Naive thymus-derived CD8-positive, alpha-beta T cell (primary cell): ENCODE measurements at regions not wholly inside any gene's neighbourhood (a gene's known extent, or its start where the extent isn't known, plus 50 kb on each side); places are given as distances from the start of the nearest gene placed in this dataset.

ENCODE experiments used
- ATAC-seq, 2 donors: fragments of 150-1000 bp; cut with Tn5 transposase in 1 of 2; sonication (Bioruptor Pico), chemical (Tn5 transposase) in 1 of 2; 1 replicate in 1 of 2; 2 replicates in 1 of 2; pipeline ENCODE4 v1.10.0; 2021; ENCODE audit warnings: mild to moderate bottlenecking in 2 of 2, moderate library complexity in 2 of 2
- POLR2A ChIA-PET: fragments of 350-600 bp; sonication (Branson Sonifier 250); formaldehyde crosslinking; loops from one replicate; lab custom pipeline; 2021; ENCODE audit warnings: antibody characterized with exemption; lab: Charles Lee
- DNase-seq, 10 donors: peaks; one replicate each; pipeline versions ENCODE4 v3.0.0 to v3.0.0-alpha.2; 2020 to 2022
- H3K27ac Mint-ChIP-seq, 10 donors: one replicate each; pipeline ENCODE4 v1.8.0; 2020 to 2022; ENCODE audit warnings: mild to moderate bottlenecking in 10 of 10, mixed read lengths in 10 of 10, moderate library complexity in 4 of 10, inconsistent platforms in 1 of 10
- H3K27me3 Mint-ChIP-seq, 5 donors: one replicate each; pipeline ENCODE4 v1.8.0; 2021 to 2022; ENCODE audit warnings: mixed read lengths in 5 of 5
- H3K36me3 Mint-ChIP-seq, 3 donors: one replicate each; pipeline ENCODE4 v1.8.0; 2020 to 2022; ENCODE audit warnings: mixed read lengths in 3 of 3, mild to moderate bottlenecking in 2 of 3, inconsistent platforms in 1 of 3
- H3K4me1 Mint-ChIP-seq, 4 donors: one replicate each; pipeline ENCODE4 v1.8.0; 2021 to 2022; ENCODE audit warnings: mixed read lengths in 4 of 4
- H3K4me3 Mint-ChIP-seq, 10 donors: one replicate each; pipeline ENCODE4 v1.8.0; 2020 to 2022; ENCODE audit warnings: mild to moderate bottlenecking in 10 of 10, mixed read lengths in 10 of 10, moderate library complexity in 6 of 10, inconsistent platforms in 1 of 10
- H3K9me3 Mint-ChIP-seq, 9 donors: one replicate each; pipeline ENCODE4 v1.8.0; 2020 to 2022; ENCODE audit warnings: mixed read lengths in 9 of 9, mild to moderate bottlenecking in 3 of 9, inconsistent platforms in 1 of 9, moderate library complexity in 1 of 9

DNA sequence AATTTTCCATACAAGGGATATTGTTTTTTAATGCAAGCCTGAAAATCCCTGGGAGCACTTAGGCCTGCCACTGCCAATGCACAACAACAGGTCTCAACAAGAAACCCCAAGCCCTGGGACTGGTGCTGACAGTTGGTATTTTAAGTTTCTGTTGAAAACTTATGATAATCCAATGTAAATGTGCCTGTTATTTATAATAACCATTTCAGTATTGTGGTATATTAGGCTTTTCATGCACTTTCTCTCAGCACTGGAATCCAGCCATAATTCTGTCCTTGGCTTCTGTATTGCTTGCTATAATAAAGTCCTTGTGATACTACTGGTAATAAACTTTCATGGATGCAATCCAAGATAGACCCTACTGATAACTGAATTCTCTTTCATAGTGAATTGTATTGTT is 218.9 kb downstream of the PCDH7 start:
- Mint-ChIP-seq H3K4me1 (no peaks in the 10 kb centered on the region), H3K27me3 (no peaks in the 10 kb centered on the region), H3K27ac (no peak overlapping the region), H3K36me3 (no peaks in the 10 kb centered on the region), H3K9me3 (peaks cover 0 to 7% (median 0%) of the 10 kb centered on the region in 9 donors), H3K4me3 (no peak overlapping the region)
- DNase-seq (no peak), ATAC-seq (no peak)
- POLR2A ChIA-PET: no interaction called here

DNA sequence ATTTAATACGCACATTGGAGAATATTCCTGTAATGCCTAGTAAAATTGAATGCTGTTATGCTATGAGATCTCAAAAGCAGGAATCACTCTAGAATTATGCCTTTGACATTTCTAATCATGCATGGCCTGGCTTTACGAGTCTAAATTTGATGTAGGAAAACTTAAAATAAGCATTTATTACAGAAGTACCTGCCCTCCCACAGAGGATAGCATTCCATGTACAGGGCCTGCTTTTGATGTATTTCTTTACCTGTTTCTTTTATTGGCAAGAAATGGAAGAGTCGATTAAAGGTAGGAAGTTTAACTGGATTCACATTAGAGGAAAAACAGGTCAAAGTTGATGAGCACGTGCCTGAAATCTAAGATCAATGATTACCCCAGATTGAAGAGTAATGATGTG is 219.5 kb downstream of the PCDH7 start:
- Mint-ChIP-seq H3K4me3 (no peak overlapping the region), H3K36me3 (no peaks in the 10 kb centered on the region), H3K27ac (no peak overlapping the region), H3K4me1 (no peaks in the 10 kb centered on the region), H3K27me3 (no peaks in the 10 kb centered on the region), H3K9me3 (peaks cover 0 to 9% (median 0%) of the 10 kb centered on the region in 9 donors)
- no peak for DNase-seq
- ATAC-seq: no peak
- POLR2A ChIA-PET: no interaction called here

DNA sequence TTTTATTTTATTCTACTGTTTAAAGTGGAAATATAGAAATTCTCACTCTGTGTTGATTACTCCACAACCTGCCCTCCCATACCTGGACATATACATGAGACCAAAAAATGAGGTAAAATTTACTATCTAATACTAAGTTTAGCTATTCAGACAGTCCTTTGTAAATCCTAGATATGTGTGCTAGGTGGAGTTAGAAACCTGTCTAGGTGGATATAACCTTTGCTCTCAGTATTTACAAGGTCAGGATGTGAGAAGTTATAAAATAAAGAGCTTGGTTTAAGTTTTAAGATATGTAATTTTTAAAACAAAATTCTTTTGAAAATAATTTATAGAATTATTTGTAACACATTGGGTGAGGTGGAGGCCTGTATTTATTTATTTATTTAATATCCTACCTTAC is 221.5 kb downstream of the PCDH7 start:
- Mint-ChIP-seq H3K9me3 (peaks cover 0 to 11% (median 0%) of the 10 kb centered on the region in 9 donors), H3K4me3 (no peak overlapping the region), H3K27me3 (no peaks in the 10 kb centered on the region), H3K27ac (no peak overlapping the region), H3K36me3 (no peaks in the 10 kb centered on the region), H3K4me1 (no peaks in the 10 kb centered on the region)
- no peak for DNase-seq
- POLR2A ChIA-PET: no interaction called here
- no peak for ATAC-seq

DNA sequence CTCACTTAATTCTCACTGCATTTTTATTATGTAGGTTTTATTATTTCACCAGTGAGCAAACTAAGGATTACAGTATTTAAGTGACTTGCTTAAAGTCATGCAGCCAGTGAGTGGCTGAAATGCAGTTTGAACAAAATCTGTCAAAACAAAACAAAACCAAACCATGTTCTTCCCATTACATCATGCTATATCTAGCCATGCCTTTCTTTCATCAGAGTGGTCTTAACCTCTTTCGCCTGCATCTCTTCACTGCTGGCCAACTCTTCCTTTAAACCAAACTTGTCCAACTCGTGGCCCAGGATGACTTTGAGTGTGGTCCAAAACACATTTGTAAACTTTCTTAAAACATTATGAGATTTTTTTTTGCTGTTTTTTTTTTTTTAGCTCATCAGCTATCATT is 223.2 kb downstream of the PCDH7 start:
- POLR2A ChIA-PET: no interaction called here
- H3K9me3 Mint-ChIP-seq: peaks cover 0 to 18% (median 4%) of the 10 kb centered on the region in 9 donors

DNA sequence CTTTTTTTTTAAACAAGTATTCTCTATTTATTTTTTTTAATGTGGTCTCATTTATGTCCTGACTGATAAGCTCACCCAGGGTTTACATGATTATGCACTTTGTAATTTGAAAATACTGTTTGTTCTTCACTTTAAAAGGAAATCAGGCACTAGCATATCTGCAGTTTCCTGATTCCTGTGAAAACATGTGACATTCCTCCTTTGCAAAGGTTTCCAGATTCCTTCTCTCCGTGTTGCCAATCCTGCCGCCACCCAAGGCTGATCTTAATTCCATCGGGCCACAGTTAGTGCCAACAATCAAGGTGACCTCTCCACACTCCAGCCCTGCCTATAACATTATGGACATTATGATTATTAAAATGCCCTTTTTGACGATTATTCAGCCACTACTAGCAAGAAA is 225.4 kb downstream of the PCDH7 start:
- POLR2A ChIA-PET: no interaction called here
- H3K27ac Mint-ChIP-seq: no peak overlapping the region
- no peaks in the 10 kb centered on the region for H3K4me1 Mint-ChIP-seq
- DNase-seq: no peak
- H3K9me3 Mint-ChIP-seq: peaks cover 0 to 18% (median 4%) of the 10 kb centered on the region in 9 donors
- H3K4me3 Mint-ChIP-seq: no peak overlapping the region
- peaks cover 0 to 1% (median 0%) of the 10 kb centered on the region in 5 donors for H3K27me3 Mint-ChIP-seq
- ATAC-seq: no peak
- H3K36me3 Mint-ChIP-seq: no peaks in the 10 kb centered on the region

More for the DNA sequence above, 223.2 kb downstream of the PCDH7 start:
- H3K27ac Mint-ChIP-seq: no peak overlapping the region
- DNase-seq (no peak), ATAC-seq (no peak)
- no peaks in the 10 kb centered on the region for H3K4me1 Mint-ChIP-seq
- H3K27me3 Mint-ChIP-seq: peaks cover 0 to 1% (median 0%) of the 10 kb centered on the region in 5 donors
- no peak overlapping the region for H3K4me3 Mint-ChIP-seq
- no peaks in the 10 kb centered on the region for H3K36me3 Mint-ChIP-seq

DNA sequence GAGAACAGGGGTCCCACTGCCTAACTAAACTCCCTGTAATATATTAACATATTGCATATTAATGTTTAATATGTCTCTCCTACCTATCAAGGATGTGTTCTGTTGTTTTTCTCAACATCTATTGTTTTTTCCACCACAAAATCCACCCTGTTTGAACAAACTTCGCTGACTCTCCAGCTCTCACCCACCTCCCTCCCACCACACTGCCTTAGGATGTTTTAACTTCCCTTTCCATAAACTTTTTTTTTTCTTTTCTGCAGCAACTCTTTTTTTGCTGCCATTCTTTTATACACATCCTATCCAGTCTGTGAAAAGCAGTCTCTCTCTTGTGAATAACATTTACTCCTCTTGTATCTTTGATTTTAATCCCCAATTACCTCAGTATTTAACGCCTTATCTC is 226.1 kb downstream of the PCDH7 start:
- no peak for ATAC-seq
- no peaks in the 10 kb centered on the region for H3K36me3 Mint-ChIP-seq
- H3K27me3 Mint-ChIP-seq: peaks cover 0 to 1% (median 0%) of the 10 kb centered on the region in 5 donors
- POLR2A ChIA-PET: no interaction called here
- no peak overlapping the region for H3K27ac Mint-ChIP-seq
- H3K9me3 Mint-ChIP-seq: peaks cover under 1 to 18% (median 4%) of the 10 kb centered on the region in 9 donors
- no peak overlapping the region for H3K4me3 Mint-ChIP-seq
- no peak for DNase-seq
- no peaks in the 10 kb centered on the region for H3K4me1 Mint-ChIP-seq

DNA sequence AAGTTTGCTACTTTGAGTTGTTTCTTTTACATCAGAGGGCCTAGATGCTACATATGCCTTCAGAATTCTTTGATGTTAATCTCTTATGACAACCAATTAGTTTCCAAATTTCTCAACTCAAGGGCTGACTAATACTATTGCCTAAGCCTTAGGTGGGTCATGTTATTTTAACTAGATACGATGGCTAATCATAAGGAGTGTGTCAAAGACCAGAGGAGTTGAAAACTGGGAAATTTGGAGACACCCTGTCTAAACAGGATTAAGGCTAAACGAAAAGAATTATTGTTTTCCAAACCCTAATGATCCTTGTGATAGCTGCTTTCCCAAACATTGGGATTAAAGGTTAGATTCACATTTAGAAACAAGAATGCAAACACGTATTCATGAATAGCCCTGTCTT is 228.5 kb downstream of the PCDH7 start:
- no peak for ATAC-seq
- H3K9me3 Mint-ChIP-seq: peaks cover 2 to 18% (median 6%) of the 10 kb centered on the region in 9 donors
- no peak overlapping the region for H3K27ac Mint-ChIP-seq
- H3K36me3 Mint-ChIP-seq: no peaks in the 10 kb centered on the region
- DNase-seq: no peak
- POLR2A ChIA-PET: no interaction called here
- H3K27me3 Mint-ChIP-seq: peaks cover 0 to 1% (median 0%) of the 10 kb centered on the region in 5 donors
- no peak overlapping the region for H3K4me3 Mint-ChIP-seq
- H3K4me1 Mint-ChIP-seq: no peaks in the 10 kb centered on the region

DNA sequence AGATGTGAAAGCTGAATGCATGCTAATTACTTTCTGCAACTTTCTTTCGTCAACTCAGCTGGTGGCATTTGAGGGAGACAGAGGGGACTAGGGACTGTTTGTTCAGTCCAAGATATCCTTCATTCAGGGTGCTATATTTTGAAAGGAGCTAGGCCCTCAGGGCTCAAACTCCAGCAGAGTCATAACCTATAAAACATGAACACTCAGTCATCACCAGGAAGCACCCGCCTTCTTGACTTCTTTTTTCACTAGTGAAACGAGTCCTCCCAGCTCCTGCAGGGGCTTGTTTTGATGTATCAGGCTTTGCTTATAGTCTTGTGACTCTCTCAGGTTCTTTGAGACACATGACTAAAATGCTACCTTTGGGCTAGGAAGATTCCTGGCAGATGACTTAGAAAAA is 230.6 kb downstream of the PCDH7 start:
- no peak for DNase-seq
- Mint-ChIP-seq H3K4me1 (no peaks in the 10 kb centered on the region), H3K27ac (no peak overlapping the region), H3K27me3 (peaks cover 0 to 1% (median 0%) of the 10 kb centered on the region in 5 donors), H3K36me3 (no peaks in the 10 kb centered on the region), H3K9me3 (peaks cover 0 to 18% (median 4%) of the 10 kb centered on the region in 9 donors), H3K4me3 (no peak overlapping the region)
- POLR2A ChIA-PET: no interaction called here
- no peak for ATAC-seq

DNA sequence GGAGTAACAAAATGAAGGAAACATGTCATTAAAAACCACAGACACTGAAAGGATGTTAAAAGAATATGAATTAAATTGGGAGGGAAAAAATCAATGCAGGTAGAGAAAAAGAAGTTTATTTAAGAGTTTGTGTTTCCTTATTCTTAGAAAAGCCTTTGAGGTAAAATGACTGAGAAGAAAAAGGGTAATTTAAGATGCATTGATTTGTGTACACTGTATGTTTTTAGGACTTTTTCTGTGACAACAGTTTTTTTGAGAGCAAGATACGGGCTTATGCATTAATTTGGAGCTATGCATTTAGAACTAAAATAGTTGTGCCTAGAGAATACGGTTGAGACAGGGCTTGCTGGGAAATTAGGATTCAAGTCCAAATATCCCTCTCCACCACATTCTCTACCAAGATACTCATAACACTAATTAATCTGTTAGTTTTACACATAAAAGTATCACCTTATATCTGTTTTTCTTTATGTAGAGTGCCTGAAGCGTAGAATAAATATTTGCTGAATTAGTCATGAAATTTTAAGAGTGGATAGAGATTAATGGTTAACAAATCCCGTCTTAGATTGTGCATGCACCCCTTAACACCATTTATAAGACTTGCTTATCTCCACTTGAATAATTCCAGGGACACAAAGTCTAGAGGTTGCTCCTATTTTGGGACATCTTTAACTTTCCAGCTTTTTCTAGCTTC is 232.5 kb downstream of the PCDH7 start:
- Mint-ChIP-seq H3K4me1 (no peaks in the 10 kb centered on the region), H3K4me3 (no peak overlapping the region)
- POLR2A ChIA-PET: no interaction called here

DNA sequence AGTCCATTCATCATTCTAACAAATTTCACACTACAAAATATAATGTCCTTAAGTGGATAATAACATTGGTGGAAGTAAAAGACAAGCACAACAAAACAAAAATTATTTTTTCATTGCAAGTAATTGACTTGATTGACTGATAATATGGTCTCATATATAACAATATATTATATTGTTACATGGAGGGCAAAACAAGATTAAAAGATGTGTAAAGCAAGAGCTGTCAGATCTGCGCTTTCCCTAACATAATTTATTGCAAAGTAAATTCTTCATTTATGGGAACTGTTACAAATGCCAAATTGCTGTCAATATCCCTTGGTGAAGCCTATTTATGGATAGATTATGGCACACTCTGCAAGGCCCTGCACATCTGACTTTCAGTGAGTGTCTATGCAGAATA is 233.6 kb downstream of the PCDH7 start:
- Mint-ChIP-seq H3K36me3 (no peaks in the 10 kb centered on the region), H3K27me3 (no peaks in the 10 kb centered on the region), H3K4me1 (no peaks in the 10 kb centered on the region), H3K4me3 (no peak overlapping the region), H3K9me3 (peaks cover 0 to 14% (median 2%) of the 10 kb centered on the region in 9 donors), H3K27ac (no peak overlapping the region)
- POLR2A ChIA-PET: no interaction called here
- no peak for DNase-seq
- no peak for ATAC-seq

More for the DNA sequence above, 232.5 kb downstream of the PCDH7 start:
- no peaks in the 10 kb centered on the region for H3K36me3 Mint-ChIP-seq
- H3K27ac Mint-ChIP-seq: no peak overlapping the region
- no peaks in the 10 kb centered on the region for H3K27me3 Mint-ChIP-seq
- ATAC-seq (no peak), DNase-seq (no peak)
- H3K9me3 Mint-ChIP-seq: peaks cover 0 to 10% (median 2%) of the 10 kb centered on the region in 9 donors

DNA sequence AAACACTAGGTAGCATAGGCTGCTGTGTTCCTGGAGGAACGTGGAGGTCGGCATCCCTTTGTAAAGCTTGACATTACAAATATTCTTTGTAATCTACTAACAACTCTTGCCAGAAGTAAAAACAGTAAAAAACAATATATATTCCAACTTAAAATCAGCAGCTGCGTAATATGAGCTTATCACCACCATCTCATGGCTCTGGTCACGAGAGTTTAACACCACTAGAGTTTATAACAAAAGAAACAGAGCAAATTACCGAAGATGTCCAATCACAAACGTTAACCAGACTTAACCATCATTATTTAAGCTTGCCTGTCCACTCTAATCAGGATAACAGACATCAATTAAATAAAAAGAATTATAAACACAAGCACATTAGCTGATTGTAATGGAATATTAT is 236.7 kb downstream of the PCDH7 start:
- no peaks in the 10 kb centered on the region for H3K27me3 Mint-ChIP-seq
- H3K4me3 Mint-ChIP-seq: no peak overlapping the region
- H3K36me3 Mint-ChIP-seq: no peaks in the 10 kb centered on the region
- H3K4me1 Mint-ChIP-seq: no peaks in the 10 kb centered on the region
- no peak overlapping the region for H3K27ac Mint-ChIP-seq
- POLR2A ChIA-PET: no interaction called here
- H3K9me3 Mint-ChIP-seq: peaks cover 0 to 11% (median 4%) of the 10 kb centered on the region in 9 donors
- ATAC-seq (no peak), DNase-seq (no peak)

DNA sequence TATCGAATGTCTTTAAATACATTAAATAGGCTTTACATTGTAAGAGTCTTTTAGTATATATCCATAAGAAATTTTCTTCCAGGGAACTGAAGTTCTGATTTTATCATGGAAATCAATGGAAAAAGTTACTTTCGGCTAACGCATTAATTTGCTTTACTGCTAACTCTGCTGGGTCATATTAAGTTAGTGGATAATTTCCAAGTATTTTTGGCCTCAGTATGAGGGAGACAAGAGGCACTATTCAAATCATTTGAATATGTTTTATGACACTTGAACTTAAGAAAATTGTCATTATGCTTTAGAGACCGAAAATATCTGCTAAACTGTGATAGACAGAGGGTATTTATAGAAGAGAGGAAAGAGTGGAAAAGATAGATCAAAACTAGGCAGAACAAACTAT is 237.5 kb downstream of the PCDH7 start:
- Mint-ChIP-seq H3K4me1 (no peaks in the 10 kb centered on the region), H3K36me3 (no peaks in the 10 kb centered on the region), H3K27ac (no peak overlapping the region), H3K9me3 (peaks cover 0 to 12% (median 1%) of the 10 kb centered on the region in 9 donors), H3K4me3 (no peak overlapping the region), H3K27me3 (no peaks in the 10 kb centered on the region)
- ATAC-seq (no peak), DNase-seq (no peak)
- POLR2A ChIA-PET: no interaction called here

DNA sequence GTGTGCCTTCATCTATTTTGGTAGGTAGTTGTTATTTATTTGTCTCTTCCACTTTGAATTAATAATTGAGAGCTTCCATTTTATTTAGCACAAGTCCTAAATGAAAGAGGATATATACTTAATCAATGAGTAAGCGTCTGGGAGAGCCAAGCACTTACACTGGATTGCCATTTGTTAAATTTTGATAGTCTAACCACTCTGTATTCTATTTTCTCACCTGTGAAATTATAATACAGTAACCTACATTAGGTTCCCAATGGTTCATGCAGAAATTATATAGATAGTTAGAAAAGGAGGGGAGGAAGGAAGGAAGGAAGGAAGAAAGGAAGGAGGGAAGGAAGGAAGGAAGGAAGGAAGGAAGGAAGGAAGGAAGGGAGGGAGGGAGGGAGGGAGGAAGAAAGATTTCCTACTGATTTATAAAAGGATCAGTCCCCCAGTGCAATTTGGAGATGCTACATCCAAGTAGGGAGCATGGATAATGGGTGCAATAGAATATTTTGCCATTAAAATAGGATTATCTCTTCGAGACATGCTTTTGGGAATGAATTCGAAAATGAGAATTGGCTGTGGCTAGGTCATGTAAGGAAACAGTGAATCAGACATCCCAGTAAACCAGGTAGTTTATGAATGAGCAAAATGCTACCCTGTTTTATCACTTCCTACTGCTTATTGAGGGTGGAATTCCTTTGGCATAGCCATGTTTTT is 239.8 kb downstream of the PCDH7 start:
- no peaks in the 10 kb centered on the region for H3K36me3 Mint-ChIP-seq
- ATAC-seq: no peak
- H3K27ac Mint-ChIP-seq: no peak overlapping the region
- H3K4me1 Mint-ChIP-seq: no peaks in the 10 kb centered on the region
- DNase-seq: no peak
- H3K27me3 Mint-ChIP-seq: no peaks in the 10 kb centered on the region
- POLR2A ChIA-PET: no interaction called here
- H3K4me3 Mint-ChIP-seq: no peak overlapping the region
- peaks cover 0 to 14% (median 4%) of the 10 kb centered on the region in 9 donors for H3K9me3 Mint-ChIP-seq
